Loucy (cell line): ENCODE measurements at regions not wholly inside any gene's neighbourhood (a gene's known extent, or its start where the extent isn't known, plus 50 kb on each side); places are given as distances from the start of the nearest gene placed in this dataset.

Experiments used
- CTCF ChIP-seq: fragments of 200-600 bp; sonication (generic); conservative IDR thresholded peaks from 2 replicates; pipeline ENCODE4 v1.5.1; 2014; ENCODE audit warnings: mild to moderate bottlenecking, antibody characterized with exemption, low read length
- EZH2phosphoT487 ChIP-seq: fragments of 200-600 bp; IDR thresholded peaks from 2 replicates; pipeline ENCODE4 v1.6.1; 2018; ENCODE audit warnings: antibody characterized with exemption, mild to moderate bottlenecking, moderate library complexity, borderline replicate concordance

- no peak for TF ChIP-seq CTCF
- TF ChIP-seq EZH2phosphoT487 = no peak
Measured at GRCh38 chr2:122764014-122764413, 1008.6 kb downstream of the TSN start.
